Vagina (tissue), 2 donors: ENCODE measurements at regions not wholly inside any gene's neighbourhood (a gene's known extent, or its start where the extent isn't known, plus 50 kb on each side); places are given as distances from the start of the nearest gene placed in this dataset.

ENCODE experiments used
- DNase-seq, 2 donors: peaks; one replicate each; pipeline ENCODE4 v3.0.0-alpha.2; 2017; ENCODE audit errors: extremely low spot score in 2 of 2
- H3K27ac ChIP-seq: fragments of 200-600 bp; sonication (generic); one replicate; pipeline ENCODE4 v1.5.1; 2019
- H3K27me3 ChIP-seq: fragments of 200-600 bp; sonication (generic); one replicate; pipeline ENCODE4 v1.5.1; 2019
- H3K36me3 ChIP-seq, 2 donors: fragments of 200-600 bp; sonication (generic); one replicate each; pipeline ENCODE4 v1.5.1; 2017 to 2019
- H3K4me1 ChIP-seq: fragments of 200-600 bp; sonication (generic); one replicate; pipeline ENCODE4 v1.5.1; 2019
- H3K4me3 ChIP-seq, 2 donors: fragments of 200-600 bp; sonication (generic); 1 replicate in 1 of 2; 2 replicates in 1 of 2; pipeline ENCODE4 v1.5.1; 2016 to 2019
- H3K9me3 ChIP-seq: fragments of 200-600 bp; sonication (generic); one replicate; pipeline ENCODE4 v1.5.1; 2019
- POLR2A ChIP-seq, 2 donors: fragments of 450-650 bp; IDR thresholded peaks; one replicate each; pipeline ENCODE4 v1.6.1; 2017; ENCODE audit warnings: antibody characterized with exemption in 2 of 2, mild to moderate bottlenecking in 2 of 2, moderate library complexity in 2 of 2
- POLR2AphosphoS5 ChIP-seq, 2 donors: sonication (generic); formaldehyde crosslinking; IDR thresholded peaks; one replicate each; pipeline ENCODE4 v1.9.0; 2017; ENCODE audit warnings: antibody characterized with exemption in 2 of 2, mild to moderate bottlenecking in 2 of 2, low read depth in 1 of 2; ENCODE audit not compliant: insufficient read depth in 1 of 2
- intact Hi-C: fragments of 100-400 bp; cut with DNase I; formaldehyde crosslinking; loops from one replicate; pipeline ENCODE4 v1.15.1; 2023
- TF ChIP-seq, protein P1 (sequence below), 3 experiments: fragments of 450-650 bp in 2 of 3; fragments of 200-600 bp in 1 of 3; sonication (generic) in 1 of 3; IDR thresholded peaks; one replicate each; pipeline ENCODE4 v1.5.1; 2017 to 2019; ENCODE audit warnings: antibody characterized with exemption in 3 of 3, mild to moderate bottlenecking in 2 of 3, moderate library complexity in 2 of 3

- no peak for DNase-seq
- Histone ChIP-seq H3K27ac (no peak overlapping the region), H3K4me3 (no peak overlapping the region), H3K4me1 (no peaks in the 10 kb centered on the region), H3K9me3 (no peaks in the 10 kb centered on the region), H3K27me3 (no peaks in the 10 kb centered on the region), H3K36me3 (no peaks in the 10 kb centered on the region)
- TF ChIP-seq, protein P1, sequence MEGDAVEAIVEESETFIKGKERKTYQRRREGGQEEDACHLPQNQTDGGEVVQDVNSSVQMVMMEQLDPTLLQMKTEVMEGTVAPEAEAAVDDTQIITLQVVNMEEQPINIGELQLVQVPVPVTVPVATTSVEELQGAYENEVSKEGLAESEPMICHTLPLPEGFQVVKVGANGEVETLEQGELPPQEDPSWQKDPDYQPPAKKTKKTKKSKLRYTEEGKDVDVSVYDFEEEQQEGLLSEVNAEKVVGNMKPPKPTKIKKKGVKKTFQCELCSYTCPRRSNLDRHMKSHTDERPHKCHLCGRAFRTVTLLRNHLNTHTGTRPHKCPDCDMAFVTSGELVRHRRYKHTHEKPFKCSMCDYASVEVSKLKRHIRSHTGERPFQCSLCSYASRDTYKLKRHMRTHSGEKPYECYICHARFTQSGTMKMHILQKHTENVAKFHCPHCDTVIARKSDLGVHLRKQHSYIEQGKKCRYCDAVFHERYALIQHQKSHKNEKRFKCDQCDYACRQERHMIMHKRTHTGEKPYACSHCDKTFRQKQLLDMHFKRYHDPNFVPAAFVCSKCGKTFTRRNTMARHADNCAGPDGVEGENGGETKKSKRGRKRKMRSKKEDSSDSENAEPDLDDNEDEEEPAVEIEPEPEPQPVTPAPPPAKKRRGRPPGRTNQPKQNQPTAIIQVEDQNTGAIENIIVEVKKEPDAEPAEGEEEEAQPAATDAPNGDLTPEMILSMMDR (IDR thresholded peaks at IDR 0.05): no peak
- TF ChIP-seq POLR2A (IDR thresholded peaks at IDR 0.05) (no peak), POLR2AphosphoS5 (IDR thresholded peaks at IDR 0.05; ENCODE audit: insufficient read depth in 1 of 2, low read depth in 1 of 2) (no peak)
- intact Hi-C loops: no loop called here
These were observed 764.6 kb downstream of the NCAM2 start for GRCh38 chr21:21762855-21763254.

DNA sequence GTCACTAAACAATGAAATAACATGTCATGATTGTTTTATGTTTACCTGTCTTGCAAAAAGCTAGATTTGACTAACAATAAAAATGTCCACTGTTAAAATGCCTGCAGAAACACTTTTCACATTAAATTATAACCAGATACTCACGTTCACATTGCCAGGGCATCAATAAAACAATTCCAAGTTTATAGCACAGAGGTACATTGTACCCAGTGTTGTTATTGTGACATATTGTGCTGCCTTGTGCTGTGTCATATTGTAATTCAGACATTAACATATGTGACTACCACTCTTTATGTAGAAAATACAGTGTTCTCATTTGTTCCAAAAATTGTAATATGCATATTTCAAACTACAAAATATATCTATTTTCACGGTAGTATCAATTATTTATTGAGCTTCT is 766.1 kb downstream of the NCAM2 start:
- DNase-seq: no peak
- no peaks in the 10 kb centered on the region for H3K4me1 ChIP-seq
- no peak for TF ChIP-seq POLR2AphosphoS5 (IDR thresholded peaks at IDR 0.05; ENCODE audit: insufficient read depth in 1 of 2, low read depth in 1 of 2)
- TF ChIP-seq, protein P1 (IDR thresholded peaks at IDR 0.05): no peak
- no peak for TF ChIP-seq POLR2A (IDR thresholded peaks at IDR 0.05)
- H3K36me3 ChIP-seq: no peaks in the 10 kb centered on the region
- no peaks in the 10 kb centered on the region for H3K9me3 ChIP-seq
- no peak overlapping the region for H3K4me3 ChIP-seq
- intact Hi-C loops: no loop called here
- H3K27ac ChIP-seq: no peak overlapping the region
- no peaks in the 10 kb centered on the region for H3K27me3 ChIP-seq

DNA sequence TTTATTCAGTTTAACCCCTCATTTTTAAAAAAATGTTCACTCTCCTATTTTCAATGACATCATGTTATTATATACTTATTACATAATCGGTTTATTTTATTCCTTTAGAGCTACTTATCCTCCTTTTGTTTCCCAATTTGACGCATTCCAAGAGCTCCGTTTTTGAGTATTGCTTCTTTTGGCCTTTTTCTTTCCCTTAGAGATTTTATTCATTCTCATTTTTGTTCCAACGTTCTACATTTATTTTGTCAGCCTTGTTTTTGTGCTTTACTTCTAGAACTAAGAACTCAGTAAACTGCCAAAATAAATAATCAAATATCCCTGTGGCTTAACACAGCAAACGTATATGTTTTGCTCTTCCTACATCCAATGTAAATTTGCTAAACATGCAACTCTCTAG is 769.1 kb downstream of the NCAM2 start:
- H3K9me3 ChIP-seq: no peaks in the 10 kb centered on the region
- no peaks in the 10 kb centered on the region for H3K27me3 ChIP-seq
- TF ChIP-seq POLR2A (IDR thresholded peaks at IDR 0.05) (no peak), POLR2AphosphoS5 (IDR thresholded peaks at IDR 0.05; ENCODE audit: insufficient read depth in 1 of 2, low read depth in 1 of 2) (no peak)
- TF ChIP-seq, protein P1 (IDR thresholded peaks at IDR 0.05): no peak
- H3K4me3 ChIP-seq: no peak overlapping the region
- H3K4me1 ChIP-seq: no peaks in the 10 kb centered on the region
- no peak overlapping the region for H3K27ac ChIP-seq
- DNase-seq: no peak
- intact Hi-C loops: no loop called here
- no peaks in the 10 kb centered on the region for H3K36me3 ChIP-seq

DNA sequence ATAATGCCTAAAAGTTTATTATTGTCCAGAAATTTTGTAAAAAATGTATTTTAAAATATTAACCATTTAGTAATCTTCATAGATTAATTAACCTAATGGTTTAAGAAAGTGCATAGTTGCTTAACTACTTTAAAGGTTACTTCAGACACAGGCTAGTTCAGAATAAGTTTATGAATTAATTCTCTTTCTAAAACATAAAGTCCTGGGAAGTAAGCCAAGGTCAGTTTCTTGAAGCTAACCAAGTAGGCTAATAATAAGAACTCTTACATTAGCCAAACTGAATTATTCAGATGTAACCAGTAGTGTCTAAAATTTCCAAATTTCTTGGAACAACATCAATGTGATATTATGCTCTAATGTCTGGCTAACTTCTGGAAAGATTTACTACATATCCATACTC is 790.4 kb downstream of the NCAM2 start:
- TF ChIP-seq, protein P1 (IDR thresholded peaks at IDR 0.05): no peak
- TF ChIP-seq POLR2A (IDR thresholded peaks at IDR 0.05) (no peak), POLR2AphosphoS5 (IDR thresholded peaks at IDR 0.05; ENCODE audit: insufficient read depth in 1 of 2, low read depth in 1 of 2) (no peak)
- Histone ChIP-seq H3K27me3 (no peaks in the 10 kb centered on the region), H3K9me3 (no peaks in the 10 kb centered on the region), H3K36me3 (no peaks in the 10 kb centered on the region), H3K4me1 (no peaks in the 10 kb centered on the region), H3K27ac (no peak overlapping the region), H3K4me3 (no peak overlapping the region)
- intact Hi-C loops: no loop called here
- no peak for DNase-seq

GRCh38 chr21:21801921-21802320 is 803.7 kb downstream of the NCAM2 start:
- H3K9me3 ChIP-seq: no peaks in the 10 kb centered on the region
- H3K4me1 ChIP-seq: no peaks in the 10 kb centered on the region
- no peak overlapping the region for H3K4me3 ChIP-seq
- H3K27ac ChIP-seq: no peak overlapping the region
- no peaks in the 10 kb centered on the region for H3K36me3 ChIP-seq
- DNase-seq: no peak
- intact Hi-C loops: no loop called here
- TF ChIP-seq, protein P1 (IDR thresholded peaks at IDR 0.05): no peak
- TF ChIP-seq POLR2AphosphoS5 (IDR thresholded peaks at IDR 0.05; ENCODE audit: insufficient read depth in 1 of 2, low read depth in 1 of 2): no peak
- no peak for TF ChIP-seq POLR2A (IDR thresholded peaks at IDR 0.05)
- no peaks in the 10 kb centered on the region for H3K27me3 ChIP-seq
